ENCODE measurements at regions not wholly inside any gene's neighbourhood (a gene's known extent, or its start where the extent isn't known, plus 50 kb on each side); places are given as distances from the start of the nearest gene placed in this dataset.

GRCh38 chr17:13293421-13293820 is 275.6 kb upstream of the ELAC2 start:
- DNase-seq (no peak), ATAC-seq (no peak)
- H3K9me3 ChIP-seq = no peaks in the 10 kb centered on the region
- intact Hi-C loops (cut with DNase I) = no loop called here
- H3K4me1 ChIP-seq = peaks cover 0 to 8% (median 0%) of the 10 kb centered on the region in 12 donors
- no peak overlapping the region for H3K27ac ChIP-seq
- H3K4me3 ChIP-seq = no peak overlapping the region
- no peaks in the 10 kb centered on the region for H3K36me3 ChIP-seq
- H3K27me3 ChIP-seq = no peaks in the 10 kb centered on the region
- TF ChIP-seq CTCF (IDR thresholded peaks at IDR 0.05) = no peak
- no peak for TF ChIP-seq POLR2A (IDR thresholded peaks at IDR 0.05)

DNA sequence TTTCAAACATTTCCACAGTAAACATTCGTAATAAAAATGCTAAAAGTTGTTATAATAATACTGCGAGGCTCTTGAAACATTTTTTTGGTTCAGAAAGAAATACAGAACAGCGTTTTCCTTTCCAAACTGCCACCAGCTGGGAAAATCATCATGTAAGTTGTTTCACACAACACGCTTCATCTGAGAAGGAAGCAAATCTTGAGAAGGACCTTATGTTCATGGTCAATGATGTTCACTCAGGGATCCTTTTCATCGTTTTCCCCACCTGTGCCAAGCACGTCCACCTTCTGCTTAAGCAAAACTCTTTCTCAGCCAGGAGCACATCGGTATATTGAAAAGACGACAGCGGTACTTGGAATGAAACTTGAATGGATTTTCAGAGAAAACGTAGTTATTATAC is 274.5 kb upstream of the ELAC2 start:
- intact Hi-C loops (cut with DNase I) = no loop called here
- no peak for ATAC-seq
- no peaks in the 10 kb centered on the region for H3K36me3 ChIP-seq
- H3K27ac ChIP-seq = peak overlapping the region in 5 of 12 donors; percentile 26 to 63 (median 47)
- no peak for TF ChIP-seq POLR2A (IDR thresholded peaks at IDR 0.05)
- no peak for TF ChIP-seq CTCF (IDR thresholded peaks at IDR 0.05)
- H3K27me3 ChIP-seq = no peaks in the 10 kb centered on the region
- WGBS, 4 donors = 71 to 81% (median 74%) methylated on average over 10 of the region's 10 CpGs
- H3K4me3 ChIP-seq = peak overlapping the region in 1 of 12 donors; percentile 13
- DNase-seq = no peak
- H3K9me3 ChIP-seq = no peaks in the 10 kb centered on the region
- H3K4me1 ChIP-seq = no peaks in the 10 kb centered on the region

- ATAC-seq = no peak
- Histone ChIP-seq H3K27ac (no peak overlapping the region), H3K36me3 (no peaks in the 10 kb centered on the region), H3K27me3 (no peaks in the 10 kb centered on the region), H3K9me3 (no peaks in the 10 kb centered on the region), H3K4me1 (no peaks in the 10 kb centered on the region), H3K4me3 (no peak overlapping the region)
- TF ChIP-seq CTCF (IDR thresholded peaks at IDR 0.05) = no peak
- no peak for TF ChIP-seq POLR2A (IDR thresholded peaks at IDR 0.05)
- WGBS, 4 donors = 76 to 79% (median 78%) methylated on average over 4 of the region's 4 CpGs
- intact Hi-C loops (cut with DNase I) = no loop called here
- DNase-seq = no peak
These were observed 270.4 kb upstream of the ELAC2 start for GRCh38 chr17:13288248-13288647.

GRCh38 chr17:13287226-13287625 is 269.4 kb upstream of the ELAC2 start:
- no peak for TF ChIP-seq POLR2A (IDR thresholded peaks at IDR 0.05)
- no peak for TF ChIP-seq CTCF (IDR thresholded peaks at IDR 0.05)
- intact Hi-C loops (cut with DNase I) = no loop called here
- Histone ChIP-seq H3K27me3 (no peaks in the 10 kb centered on the region), H3K36me3 (no peaks in the 10 kb centered on the region), H3K4me3 (no peak overlapping the region), H3K27ac (no peak overlapping the region), H3K4me1 (no peaks in the 10 kb centered on the region), H3K9me3 (no peaks in the 10 kb centered on the region)
- 80 to 88% (median 84%) methylated on average over 6 of the region's 6 CpGs for WGBS, 4 donors
- ATAC-seq (no peak), DNase-seq (no peak)

Measured in heart left ventricle (tissue), 16 donors.